Central memory CD4-positive, alpha-beta T cell (primary cell): ENCODE measurements at regions not wholly inside any gene's neighbourhood (a gene's known extent, or its start where the extent isn't known, plus 50 kb on each side); places are given as distances from the start of the nearest gene placed in this dataset.

ENCODE experiments used
- DNase-seq: peaks from one replicate; pipeline ENCODE4 v3.0.0; 2022

GRCh38 chr12:60930151-60930550 is 1330.1 kb upstream of the USP15 start:
- no peak for DNase-seq

DNA sequence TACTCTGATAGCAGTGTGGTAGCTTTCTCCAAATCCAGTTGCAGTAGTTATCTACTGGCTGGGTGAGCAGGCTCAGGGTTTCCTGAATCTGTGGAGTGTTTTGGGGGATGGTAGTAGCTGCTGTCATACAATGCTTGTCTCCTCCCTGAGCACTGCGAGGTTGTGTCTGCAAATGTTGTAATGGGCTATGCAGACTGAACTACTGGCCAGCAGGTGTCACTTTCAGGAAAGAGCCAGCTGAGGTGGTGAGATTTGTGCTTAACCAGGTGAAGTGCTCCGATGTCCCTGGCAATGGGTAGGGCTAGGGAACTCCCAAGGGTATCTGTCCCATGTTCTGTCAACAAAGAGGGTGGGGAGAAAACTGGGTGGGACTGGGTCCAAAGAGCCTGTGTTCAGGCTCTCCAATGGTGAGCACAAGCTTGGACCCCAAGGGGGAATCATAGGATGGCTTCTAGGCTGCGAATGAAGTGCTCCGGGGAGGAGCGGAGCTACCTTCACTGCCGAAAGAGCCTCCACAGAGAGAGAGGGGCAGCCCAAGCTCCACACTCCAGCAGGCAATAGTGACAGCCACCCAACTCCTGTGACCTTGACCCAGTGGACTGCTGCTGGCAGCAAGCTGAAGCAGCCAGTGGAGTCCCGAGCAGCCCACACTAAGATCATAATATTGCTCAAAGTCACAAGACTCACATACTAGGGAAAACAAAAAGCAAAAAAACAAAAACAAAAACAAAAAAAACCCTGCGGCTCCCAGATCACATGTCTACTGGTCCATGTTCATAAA is 1324.0 kb upstream of the USP15 start:
- DNase-seq, result no peak

DNA sequence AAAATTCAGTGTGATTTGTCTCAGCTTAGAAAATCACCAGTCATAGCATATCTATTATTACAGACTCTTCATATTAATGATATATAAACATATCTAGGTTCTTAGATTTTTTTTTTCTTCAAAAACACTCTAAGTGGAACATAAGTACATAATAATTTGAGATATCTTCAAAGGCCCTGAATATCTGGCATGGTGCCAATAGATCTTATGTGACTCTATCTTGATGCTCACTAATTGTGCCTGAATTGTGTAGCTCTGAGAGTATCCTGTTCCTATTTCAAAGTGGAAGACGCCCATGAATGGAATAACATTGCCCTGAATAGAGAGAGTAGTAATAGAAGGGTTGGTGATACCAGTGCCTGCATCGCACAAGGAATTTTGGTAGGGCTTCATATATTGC is 1312.7 kb upstream of the USP15 start:
- no peak for DNase-seq

GRCh38 chr12:60967128-60967527 is 1293.1 kb upstream of the USP15 start:
- no peak for DNase-seq

DNA sequence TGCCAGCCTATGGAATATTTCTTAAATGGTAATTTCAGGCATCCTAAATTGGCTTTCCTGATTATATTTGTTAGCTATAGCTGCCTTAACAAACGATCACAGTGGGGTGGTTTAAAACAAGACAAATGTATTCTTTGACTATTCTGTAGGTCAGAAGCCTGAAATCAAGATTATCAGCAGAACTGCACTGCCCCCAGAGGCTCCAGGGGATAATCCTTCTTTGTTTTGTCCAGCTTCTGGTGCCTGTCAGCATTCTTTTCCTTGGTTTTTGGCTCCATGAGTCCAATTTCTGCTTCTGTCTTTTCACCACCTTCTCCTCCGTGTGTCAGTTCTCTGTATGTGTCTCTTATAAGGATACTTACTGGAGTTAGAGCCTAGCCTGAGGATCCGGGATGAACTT is 1282.2 kb upstream of the USP15 start:
- DNase-seq, result no peak

DNA sequence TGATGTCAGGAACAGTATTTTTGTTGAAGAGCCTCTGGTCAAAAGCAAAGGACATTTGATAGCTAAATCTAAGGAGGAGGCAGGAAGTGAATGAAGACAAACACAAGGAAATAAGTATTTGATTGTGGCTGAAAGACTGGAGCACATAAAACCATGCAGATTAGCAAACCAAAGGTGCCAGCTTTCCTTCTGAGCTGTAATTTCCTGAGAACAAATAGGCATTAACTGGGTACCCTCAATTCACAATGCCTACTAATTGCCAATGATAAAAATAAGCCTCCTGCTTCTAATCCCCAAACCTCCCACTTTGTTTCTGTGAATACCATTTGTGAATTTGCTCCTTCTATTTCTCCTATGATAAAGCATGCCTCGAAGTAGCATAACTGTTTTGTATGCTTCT is 1279.6 kb upstream of the USP15 start:
- DNase-seq, result no peak

GRCh38 chr12:60981473-60981872 is 1278.7 kb upstream of the USP15 start:
- DNase-seq, result no peak

GRCh38 chr12:60992087-60992486 is 1268.1 kb upstream of the USP15 start:
- no peak for DNase-seq

GRCh38 chr12:60995256-60995825 is 1264.9 kb upstream of the USP15 start:
- no peak for DNase-seq

DNA sequence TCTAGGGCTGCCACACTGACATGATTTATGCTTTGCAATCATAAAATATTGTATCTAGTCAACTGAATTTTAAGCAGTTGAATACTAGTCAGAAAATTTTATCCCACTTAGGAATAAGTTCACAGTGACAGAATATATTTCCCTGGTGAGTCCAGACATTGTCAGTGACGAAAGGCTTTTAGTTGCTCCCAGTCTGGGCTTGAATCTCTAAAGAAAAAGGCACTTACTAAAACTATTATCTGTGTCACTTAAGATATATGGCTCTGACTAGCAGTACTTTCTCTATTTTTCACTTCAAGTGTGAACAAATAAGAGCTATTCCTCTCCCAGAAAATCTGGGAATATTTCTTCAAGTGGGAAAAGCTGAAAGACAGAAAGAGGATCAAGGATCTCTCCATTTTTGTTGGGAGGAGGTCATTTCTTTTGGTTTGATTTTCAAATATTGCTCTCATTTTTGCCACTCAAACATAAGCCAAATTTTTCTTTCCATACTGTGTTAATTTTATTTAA is 1262.3 kb upstream of the USP15 start:
- DNase-seq, result no peak

- no peak for DNase-seq
These were observed 1251.0 kb upstream of the USP15 start for GRCh38 chr12:61009192-61009591.

GRCh38 chr12:61011767-61012423 is 1248.3 kb upstream of the USP15 start:
- no peak for DNase-seq

- no peak for DNase-seq
These were observed 1241.6 kb upstream of the USP15 start for GRCh38 chr12:61018571-61018970.

DNA sequence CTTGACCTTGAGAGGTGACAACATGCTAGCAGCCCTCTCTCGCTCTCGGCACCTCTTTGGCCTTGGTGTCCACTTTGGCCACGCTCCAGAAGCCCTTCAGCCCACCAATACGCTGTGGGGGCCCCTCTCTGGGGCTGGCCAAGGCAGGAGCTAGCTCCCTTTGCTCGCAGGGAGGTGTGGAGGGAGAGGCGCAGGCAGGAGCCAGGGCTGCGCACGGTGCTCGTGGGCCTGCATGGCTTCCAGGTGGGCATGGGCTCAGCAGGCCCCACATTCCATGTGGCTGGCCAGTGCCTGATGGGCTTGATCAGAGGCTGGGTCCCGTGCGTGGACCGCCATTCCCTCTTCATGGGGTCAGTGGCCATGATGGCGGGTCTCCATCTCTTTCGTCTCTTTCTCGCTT is 1237.0 kb upstream of the USP15 start:
- no peak for DNase-seq

GRCh38 chr12:61029516-61029915 is 1230.7 kb upstream of the USP15 start:
- DNase-seq, result no peak

- DNase-seq, result no peak
These were observed 1222.4 kb upstream of the USP15 start for GRCh38 chr12:61037792-61038191.

DNA sequence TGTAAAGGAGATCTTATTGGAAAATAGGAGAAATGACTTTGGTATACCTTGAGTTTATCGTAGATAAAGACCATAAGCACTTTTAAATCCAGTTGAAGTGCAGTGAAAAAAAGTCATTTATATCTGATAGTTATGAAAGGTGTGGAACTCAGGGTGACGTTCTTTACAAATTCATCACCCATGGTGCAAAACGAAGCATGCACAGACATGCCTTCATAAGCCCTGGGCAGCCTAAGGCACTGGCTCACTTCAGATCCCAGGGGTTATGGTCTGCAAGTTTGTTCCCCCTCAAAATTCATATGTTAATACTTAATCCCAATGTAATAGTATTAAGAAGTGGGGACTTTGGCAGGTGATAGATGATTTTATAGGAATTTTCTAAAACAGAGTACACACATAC is 1216.4 kb upstream of the USP15 start:
- no peak for DNase-seq

- no peak for DNase-seq
These were observed 1215.4 kb upstream of the USP15 start for GRCh38 chr12:61044766-61045165.

GRCh38 chr12:61070640-61071414 is 1189.4 kb upstream of the USP15 start:
- no peak for DNase-seq

- DNase-seq, result no peak
These were observed 1187.5 kb upstream of the USP15 start for GRCh38 chr12:61072717-61073116.

DNA sequence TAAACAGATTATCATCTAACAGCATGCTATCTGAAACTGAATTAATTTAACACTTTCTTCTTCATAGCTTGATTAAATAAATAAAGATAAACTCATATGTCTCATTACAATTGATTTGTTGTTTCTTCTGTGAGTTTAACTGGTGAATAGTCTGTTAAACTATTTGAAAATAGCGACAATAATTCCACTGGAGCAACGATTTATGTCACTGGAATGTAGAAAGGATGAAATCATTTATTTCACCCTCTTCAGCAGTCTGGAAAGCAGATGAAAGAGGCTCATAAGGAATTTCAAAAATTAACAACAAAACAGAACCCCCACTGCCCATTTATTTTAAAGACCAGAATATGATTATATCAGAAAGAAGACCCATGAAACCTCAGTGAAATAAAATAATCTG is 1165.1 kb upstream of the USP15 start:
- no peak for DNase-seq

GRCh38 chr12:61098031-61098580 is 1162.1 kb upstream of the USP15 start:
- no peak for DNase-seq

- DNase-seq, result no peak
These were observed 1153.1 kb upstream of the USP15 start for GRCh38 chr12:61107118-61107517.
